GM19239 (cell line): ENCODE measurements at regions not wholly inside any gene's neighbourhood (a gene's known extent, or its start where the extent isn't known, plus 50 kb on each side); places are given as distances from the start of the nearest gene placed in this dataset.
A peak's percentile ranks its signal among the peaks of the same experiment; 100 is the strongest.
"Not testable (repeated sequence)": the region's sequence is repeated elsewhere in the genome, so short reads cannot be mapped to it uniquely, and the experiment has no call there.

ENCODE experiments used
- DNase-seq: peaks from one replicate; pipeline ENCODE4 v3.0.0; 2011; ENCODE audit warnings: low spot score; ENCODE audit not compliant: insufficient read length
- FAIRE-seq: peaks from 2 replicates; lab custom pipeline; 2011; peaks lifted over from hg19 to GRCh38; lab: Jason Lieb, UNC

- DNase-seq = no peak
- no peak for FAIRE-seq
Observed at GRCh38 chr13:72657379-72657778, 70.0 kb downstream of the MZT1 start.

- DNase-seq (no peak), FAIRE-seq (no peak)
Observed at GRCh38 chr13:72656357-72656756, 71.1 kb downstream of the MZT1 start.

GRCh38 chr13:72653506-72653905 lies 73.9 kb downstream of the MZT1 start:
- FAIRE-seq (no peak), DNase-seq (no peak)

GRCh38 chr13:72652681-72653080 lies 74.7 kb downstream of the MZT1 start:
- DNase-seq (no peak), FAIRE-seq (no peak)

GRCh38 chr13:72651144-72651543 lies 76.3 kb downstream of the MZT1 start:
- FAIRE-seq (no peak), DNase-seq (no peak)

- DNase-seq = no peak
- no peak for FAIRE-seq
Observed at GRCh38 chr13:72650051-72650700, 77.3 kb downstream of the MZT1 start.

GRCh38 chr13:72648513-72649065 lies 78.8 kb downstream of the MZT1 start:
- FAIRE-seq = no peak
- DNase-seq = no peak

- no peak for DNase-seq
- FAIRE-seq = no peak
Observed at GRCh38 chr13:72647422-72647821, 80.0 kb downstream of the MZT1 start.

- no peak for FAIRE-seq
- no peak for DNase-seq
Observed at GRCh38 chr13:72645521-72645920, 81.9 kb downstream of the MZT1 start.

- DNase-seq (peak; percentile 4), FAIRE-seq (peak; percentile 67)
Observed at GRCh38 chr13:72643311-72643989, 84.0 kb downstream of the MZT1 start.

GRCh38 chr13:72639377-72639776 lies 88.1 kb downstream of the MZT1 start:
- DNase-seq (no peak), FAIRE-seq (no peak)

GRCh38 chr13:72638059-72638815 lies 89.2 kb downstream of the MZT1 start:
- DNase-seq = no peak

GRCh38 chr13:72637561-72637960 lies 89.9 kb downstream of the MZT1 start:
- DNase-seq (no peak), FAIRE-seq (no peak)

More at GRCh38 chr13:72638059-72638815, 89.2 kb downstream of the MZT1 start:
- FAIRE-seq = no peak

GRCh38 chr13:72634859-72635258 lies 92.6 kb downstream of the MZT1 start:
- DNase-seq (no peak), FAIRE-seq (no peak)

- no peak for FAIRE-seq
- no peak for DNase-seq
Observed at GRCh38 chr13:72622546-72622945, 104.9 kb downstream of the MZT1 start.

GRCh38 chr13:72620874-72621273 lies 106.6 kb downstream of the MZT1 start:
- DNase-seq (no peak), FAIRE-seq (no peak)

- no peak for DNase-seq
- no peak for FAIRE-seq
Observed at GRCh38 chr13:72617951-72618350, 109.5 kb downstream of the MZT1 start.

- DNase-seq (no peak), FAIRE-seq (no peak)
Observed at GRCh38 chr13:72617186-72617585, 110.2 kb downstream of the MZT1 start.

- DNase-seq, FAIRE-seq: not testable (repeated sequence)
Observed at GRCh38 chr13:72610251-72610891, 117.1 kb downstream of the MZT1 start.

- no peak for DNase-seq
- FAIRE-seq = no peak
Observed at GRCh38 chr13:72599178-72599743, 128.2 kb downstream of the MZT1 start.
